B cell (primary cell): ENCODE measurements at regions not wholly inside any gene's neighbourhood (a gene's known extent, or its start where the extent isn't known, plus 50 kb on each side); places are given as distances from the start of the nearest gene placed in this dataset.

Experiments used
- CTCF ChIP-seq: fragments of 200-600 bp; IDR thresholded peaks from one replicate; pipeline ENCODE4 v1.8.0; 2022; ENCODE audit warnings: antibody characterized with exemption, mild to moderate bottlenecking
- EZH2 ChIP-seq: IDR thresholded peaks from 2 replicates; pipeline ENCODE4 v1.6.1; 2012; ENCODE audit warnings: borderline replicate concordance, low read depth, mild to moderate bottlenecking, moderate library complexity, low read length; ENCODE audit not compliant: insufficient read depth, poor library complexity, severe bottlenecking

GRCh38 chr13:29688193-29688592 is 92.7 kb upstream of the SLC7A1 start:
- TF ChIP-seq CTCF (no peak), EZH2 (no peak)
